ENCODE measurements at regions not wholly inside any gene's neighbourhood (a gene's known extent, or its start where the extent isn't known, plus 50 kb on each side); places are given as distances from the start of the nearest gene placed in this dataset.

DNA sequence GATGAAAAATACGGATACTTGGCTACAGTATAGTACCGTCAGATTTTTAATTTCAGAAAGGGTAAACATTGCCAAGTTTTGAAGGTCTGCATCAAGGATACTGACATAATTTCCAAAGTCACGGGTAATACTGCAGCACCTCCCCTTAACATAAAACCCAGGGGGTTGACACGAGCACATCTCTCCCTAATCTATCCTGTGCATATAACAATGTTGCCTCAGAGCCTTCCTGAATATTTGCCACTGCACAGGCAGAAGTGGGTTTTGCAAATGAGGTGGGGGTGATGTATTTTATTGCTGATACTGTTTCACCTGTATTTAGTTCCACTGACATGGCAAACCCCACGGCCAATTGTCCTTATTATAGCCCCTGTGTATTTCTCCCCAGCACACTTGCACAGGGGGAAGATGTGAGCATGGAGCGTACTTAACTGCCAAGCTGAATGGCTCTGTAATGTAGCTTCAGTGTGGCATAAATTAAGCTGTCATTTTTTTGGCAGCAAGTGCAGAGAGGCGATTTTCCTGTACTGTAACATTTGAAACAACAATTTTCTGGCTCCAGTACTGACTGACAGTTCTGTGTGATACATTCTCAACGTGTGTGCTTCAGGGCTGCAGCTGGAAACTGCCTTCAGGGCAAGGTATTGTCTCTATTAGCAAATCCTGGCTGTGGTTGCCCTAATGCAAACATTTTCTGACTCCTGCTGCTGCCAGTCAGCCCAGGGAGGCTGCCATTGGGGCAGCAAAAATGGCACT is 299.6 kb upstream of the SP4 start:
- intact Hi-C loops (cut with DNase I; ENCODE audit: low total_unique reads) = no loop called here
- Histone ChIP-seq H3K27me3 (peaks cover 0 to 17% of the 10 kb centered on the region in 2 donors), H3K4me3 (no peak overlapping the region), H3K27ac (no peak overlapping the region), H3K4me1 (no peaks in the 10 kb centered on the region), H3K36me3 (no peaks in the 10 kb centered on the region), H3K9me3 (no peaks in the 10 kb centered on the region)
- no peak for DNase-seq (ENCODE audit: low spot score in 2 of 2)
- TF ChIP-seq POLR2A (IDR thresholded peaks at IDR 0.05) (no peak), POLR2AphosphoS5 (IDR thresholded peaks at IDR 0.05) (no peak)
- TF ChIP-seq, protein P1, sequence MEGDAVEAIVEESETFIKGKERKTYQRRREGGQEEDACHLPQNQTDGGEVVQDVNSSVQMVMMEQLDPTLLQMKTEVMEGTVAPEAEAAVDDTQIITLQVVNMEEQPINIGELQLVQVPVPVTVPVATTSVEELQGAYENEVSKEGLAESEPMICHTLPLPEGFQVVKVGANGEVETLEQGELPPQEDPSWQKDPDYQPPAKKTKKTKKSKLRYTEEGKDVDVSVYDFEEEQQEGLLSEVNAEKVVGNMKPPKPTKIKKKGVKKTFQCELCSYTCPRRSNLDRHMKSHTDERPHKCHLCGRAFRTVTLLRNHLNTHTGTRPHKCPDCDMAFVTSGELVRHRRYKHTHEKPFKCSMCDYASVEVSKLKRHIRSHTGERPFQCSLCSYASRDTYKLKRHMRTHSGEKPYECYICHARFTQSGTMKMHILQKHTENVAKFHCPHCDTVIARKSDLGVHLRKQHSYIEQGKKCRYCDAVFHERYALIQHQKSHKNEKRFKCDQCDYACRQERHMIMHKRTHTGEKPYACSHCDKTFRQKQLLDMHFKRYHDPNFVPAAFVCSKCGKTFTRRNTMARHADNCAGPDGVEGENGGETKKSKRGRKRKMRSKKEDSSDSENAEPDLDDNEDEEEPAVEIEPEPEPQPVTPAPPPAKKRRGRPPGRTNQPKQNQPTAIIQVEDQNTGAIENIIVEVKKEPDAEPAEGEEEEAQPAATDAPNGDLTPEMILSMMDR (IDR thresholded peaks at IDR 0.05) = no peak

DNA sequence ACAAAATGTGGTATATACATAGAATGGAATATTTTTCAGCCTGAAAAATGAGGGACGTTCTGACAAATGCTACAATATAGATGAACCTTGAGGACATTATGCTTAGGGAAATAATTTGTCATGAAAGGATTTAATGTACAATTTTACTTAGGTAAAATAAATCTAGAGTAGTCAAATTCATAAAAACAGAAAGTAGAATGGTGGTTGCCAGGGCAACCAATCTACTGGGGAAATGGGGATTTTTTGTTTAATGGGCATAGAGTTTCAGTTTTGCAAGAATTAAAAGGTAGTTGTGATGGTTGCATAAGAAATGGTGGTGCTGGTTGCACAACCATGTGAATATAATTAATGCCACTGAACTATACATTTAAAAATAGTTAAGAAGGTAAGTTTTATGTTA is 296.0 kb upstream of the SP4 start:
- TF ChIP-seq POLR2A (IDR thresholded peaks at IDR 0.05) = no peak
- TF ChIP-seq, protein P1 (IDR thresholded peaks at IDR 0.05) = no peak
- TF ChIP-seq POLR2AphosphoS5 (IDR thresholded peaks at IDR 0.05) = no peak
- peaks cover 0 to 18% of the 10 kb centered on the region in 2 donors for H3K9me3 ChIP-seq

DNA sequence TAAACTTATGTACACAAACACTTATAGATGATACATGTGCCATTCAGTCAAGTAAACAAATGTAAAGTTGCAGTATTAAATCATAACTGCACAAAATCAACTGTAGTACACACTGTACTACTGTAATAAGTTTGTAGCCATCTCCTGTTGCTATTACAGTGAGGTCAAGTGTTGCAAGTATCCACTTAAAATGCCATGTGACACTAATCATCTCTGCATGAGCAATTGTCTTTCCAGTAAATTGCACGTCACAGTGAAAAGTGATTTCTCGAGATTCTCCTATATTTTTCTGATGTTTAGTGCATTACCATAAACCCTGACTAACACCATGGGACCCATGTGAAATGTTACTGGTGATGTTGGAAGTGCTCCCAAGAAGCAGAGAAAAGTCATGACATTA is 293.3 kb upstream of the SP4 start:
- no peaks in the 10 kb centered on the region for H3K36me3 ChIP-seq
- DNase-seq (ENCODE audit: low spot score in 2 of 2) = no peak
- H3K27me3 ChIP-seq = peaks cover 0 to 12% of the 10 kb centered on the region in 2 donors
- H3K9me3 ChIP-seq = peaks cover 0 to 18% of the 10 kb centered on the region in 2 donors
- H3K4me3 ChIP-seq = no peak overlapping the region
- TF ChIP-seq POLR2AphosphoS5 (IDR thresholded peaks at IDR 0.05) = no peak
- TF ChIP-seq, protein P1 (IDR thresholded peaks at IDR 0.05) = no peak
- no peak for TF ChIP-seq POLR2A (IDR thresholded peaks at IDR 0.05)
- intact Hi-C loops (cut with DNase I; ENCODE audit: low total_unique reads) = no loop called here
- H3K27ac ChIP-seq = no peak overlapping the region
- no peaks in the 10 kb centered on the region for H3K4me1 ChIP-seq

More for the DNA sequence above, 296.0 kb upstream of the SP4 start:
- Histone ChIP-seq H3K27me3 (peaks cover 0 to 17% of the 10 kb centered on the region in 2 donors), H3K4me3 (no peak overlapping the region), H3K36me3 (no peaks in the 10 kb centered on the region), H3K4me1 (no peaks in the 10 kb centered on the region), H3K27ac (no peak overlapping the region)
- no peak for DNase-seq (ENCODE audit: low spot score in 2 of 2)
- intact Hi-C loops (cut with DNase I; ENCODE audit: low total_unique reads) = no loop called here

DNA sequence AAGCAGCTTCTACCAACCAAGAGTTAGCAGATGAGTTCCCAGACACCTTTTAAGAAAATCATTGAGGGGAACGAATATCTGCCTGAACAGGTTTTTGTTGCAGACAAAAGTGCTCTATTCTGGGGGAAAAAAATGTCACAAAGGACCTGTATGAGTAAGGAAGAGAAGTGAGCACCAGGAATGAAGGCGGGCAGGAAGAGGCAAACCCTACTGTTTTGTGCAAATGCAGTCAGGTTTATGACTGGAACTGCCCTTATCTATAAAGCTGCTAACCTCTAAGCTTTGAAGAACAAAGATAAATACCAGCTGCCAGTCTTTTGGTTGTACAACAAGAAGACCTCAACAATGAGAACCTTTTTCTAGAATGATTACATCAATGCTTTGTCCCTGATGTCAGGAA is 292.4 kb upstream of the SP4 start:
- peaks cover 0 to 5% of the 10 kb centered on the region in 2 donors for H3K27me3 ChIP-seq
- no peak overlapping the region for H3K4me3 ChIP-seq
- intact Hi-C loops (cut with DNase I; ENCODE audit: low total_unique reads) = no loop called here
- peaks cover 0 to 18% of the 10 kb centered on the region in 2 donors for H3K9me3 ChIP-seq
- H3K27ac ChIP-seq = no peak overlapping the region
- no peaks in the 10 kb centered on the region for H3K4me1 ChIP-seq
- no peaks in the 10 kb centered on the region for H3K36me3 ChIP-seq
- DNase-seq (ENCODE audit: low spot score in 2 of 2) = no peak
- TF ChIP-seq, protein P1 (IDR thresholded peaks at IDR 0.05) = no peak
- TF ChIP-seq POLR2A (IDR thresholded peaks at IDR 0.05) (no peak), POLR2AphosphoS5 (IDR thresholded peaks at IDR 0.05) (no peak)

DNA sequence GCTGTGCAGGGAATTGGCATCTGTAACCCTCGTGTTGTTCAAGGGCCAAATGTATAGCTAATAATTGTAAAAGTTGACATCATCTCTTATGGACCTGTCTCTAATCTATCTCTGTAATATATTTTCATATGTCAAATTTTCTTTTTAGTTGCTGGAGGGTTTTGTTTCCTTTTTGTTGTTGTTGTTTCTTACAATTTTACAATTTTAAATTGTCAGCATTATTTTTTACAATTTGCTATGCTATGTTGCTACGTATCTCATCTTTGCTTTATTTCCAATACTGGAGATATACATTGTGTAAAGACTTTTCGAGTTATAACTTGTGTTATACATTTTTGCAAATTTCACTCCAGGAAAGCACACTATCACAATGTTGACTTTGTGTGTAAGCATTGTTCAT is 290.2 kb upstream of the SP4 start:
- Histone ChIP-seq H3K27ac (no peak overlapping the region), H3K4me3 (no peak overlapping the region), H3K4me1 (no peaks in the 10 kb centered on the region), H3K36me3 (no peaks in the 10 kb centered on the region), H3K27me3 (no peaks in the 10 kb centered on the region), H3K9me3 (peaks cover 0 to 18% of the 10 kb centered on the region in 2 donors)
- intact Hi-C loops (cut with DNase I; ENCODE audit: low total_unique reads) = no loop called here
- no peak for DNase-seq (ENCODE audit: low spot score in 2 of 2)
- TF ChIP-seq POLR2AphosphoS5 (IDR thresholded peaks at IDR 0.05) = no peak
- no peak for TF ChIP-seq POLR2A (IDR thresholded peaks at IDR 0.05)
- TF ChIP-seq, protein P1 (IDR thresholded peaks at IDR 0.05) = no peak
